GM18505 (cell line): ENCODE measurements at regions not wholly inside any gene's neighbourhood (a gene's known extent, or its start where the extent isn't known, plus 50 kb on each side); places are given as distances from the start of the nearest gene placed in this dataset.
A peak's percentile ranks its signal among the peaks of the same experiment; 100 is the strongest.
"Not testable (repeated sequence)": the region's sequence is repeated elsewhere in the genome, so short reads cannot be mapped to it uniquely, and the experiment has no call there.

Experiments
- ATAC-seq: cut with Tn5 transposase; IDR thresholded peaks from one replicate; pipeline ENCODE4 v1.9.1; 2021; ENCODE audit not compliant: unreplicated experiment

DNA sequence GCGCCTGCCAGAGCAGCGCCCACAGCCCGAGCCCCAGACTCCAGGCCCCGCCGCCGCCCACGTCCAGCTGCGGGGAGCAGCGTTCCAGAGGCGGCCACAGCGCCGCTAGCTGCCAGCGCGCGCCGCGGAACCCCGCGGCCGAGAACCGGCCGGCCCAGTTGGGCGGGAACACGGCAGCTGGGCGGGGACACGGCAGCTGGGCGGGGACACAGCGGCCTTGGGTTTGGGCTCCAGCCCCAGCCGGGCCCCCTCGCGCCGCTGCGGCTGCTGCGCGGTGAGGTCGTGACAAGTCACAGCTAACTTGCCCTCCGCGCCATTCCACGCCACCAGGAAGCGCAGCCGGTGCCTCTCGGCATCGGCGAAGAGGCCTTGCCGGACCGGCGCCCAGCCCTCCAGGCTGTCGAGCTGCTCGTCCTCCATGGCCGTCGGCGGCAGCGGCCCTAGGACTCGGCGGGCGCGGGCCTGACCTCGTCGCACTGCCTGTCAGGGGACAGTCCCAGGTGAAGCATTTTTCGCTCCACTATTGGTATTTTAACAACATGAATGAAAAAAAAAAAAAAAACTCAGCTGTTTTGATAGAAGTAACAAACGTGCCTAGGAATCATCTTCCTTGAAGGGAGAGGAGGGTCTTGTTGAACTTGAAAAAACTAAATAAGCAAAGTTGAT is 56.6 kb upstream of the GOLGA8N start:
- ATAC-seq, result peak; percentile 82

DNA sequence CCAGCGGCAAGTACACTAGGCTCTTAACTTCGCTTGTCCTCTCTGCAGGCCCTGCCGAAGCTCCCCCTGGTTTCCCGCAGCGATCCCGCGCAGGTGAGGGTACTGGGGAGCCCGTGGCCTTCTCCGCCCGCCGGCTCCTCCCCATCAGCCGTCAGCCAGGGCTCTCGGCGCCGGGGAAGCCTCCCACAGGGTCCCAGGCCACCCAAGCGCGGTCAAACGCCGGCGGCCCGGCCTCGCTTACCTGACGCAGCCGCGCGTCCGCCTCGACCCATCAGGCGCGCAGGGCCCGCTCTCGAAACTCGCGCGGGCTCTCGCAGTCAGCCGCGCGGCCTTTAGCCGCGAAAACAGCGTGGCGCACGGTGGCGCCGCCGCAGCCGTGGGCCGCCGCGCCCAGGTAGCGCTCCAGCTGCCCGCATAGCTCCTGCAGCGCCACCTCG is 57.2 kb upstream of the GOLGA8N start:
- peak; percentile 41 for ATAC-seq

DNA sequence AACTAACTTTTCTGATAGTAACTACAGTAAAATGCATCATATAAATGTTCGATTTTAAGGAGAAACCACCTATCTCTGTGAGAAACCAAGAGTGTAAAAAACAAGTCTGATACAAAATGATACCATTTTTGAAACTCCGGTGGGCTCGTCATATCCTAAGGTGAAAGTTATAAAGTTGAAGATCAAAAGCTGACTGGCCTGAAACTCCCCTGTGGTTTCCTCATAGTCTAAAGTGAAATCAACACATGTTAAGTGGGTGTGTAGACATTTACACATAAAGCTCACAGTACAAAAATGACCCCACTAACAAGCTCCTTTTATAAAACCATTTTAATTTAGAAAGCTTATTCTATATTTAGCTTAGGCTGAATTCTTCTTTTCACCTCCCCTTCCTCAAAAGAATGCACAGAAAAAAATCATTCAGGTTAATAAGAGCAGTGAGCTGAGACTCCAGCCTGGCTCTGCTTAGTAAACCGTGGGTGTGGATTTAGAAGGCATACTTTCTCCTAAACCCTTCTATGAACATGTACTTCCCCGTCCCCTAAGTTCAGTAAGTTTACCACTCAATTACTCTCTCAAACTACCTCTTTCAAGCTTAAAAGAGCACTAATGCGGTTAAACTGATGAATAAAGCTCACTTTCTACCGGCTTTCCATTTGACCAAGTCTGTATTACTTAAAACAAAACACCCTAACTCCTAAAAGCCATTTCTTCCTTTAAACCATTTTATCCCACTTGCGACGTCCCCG is 57.9 kb upstream of the GOLGA8N start:
- ATAC-seq, result not testable (repeated sequence)

DNA sequence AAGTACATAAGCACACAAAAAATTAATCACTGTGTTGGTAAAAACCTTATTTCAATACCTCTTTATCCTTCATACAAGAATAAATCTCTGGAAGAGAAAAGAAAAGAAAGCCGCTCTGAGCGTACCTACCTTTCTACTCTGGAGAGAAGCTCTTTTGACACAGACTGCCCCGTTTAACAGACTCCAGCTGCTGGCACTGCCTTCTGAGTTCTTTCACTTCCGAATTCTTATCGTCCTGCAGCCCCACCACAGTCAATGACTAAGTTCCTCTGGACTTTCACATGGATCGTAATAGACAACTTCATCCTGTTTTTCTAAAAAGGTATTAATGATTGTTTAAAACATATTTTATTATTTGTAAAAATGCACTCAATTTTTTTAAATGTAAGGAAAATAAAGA is 67.5 kb upstream of the GOLGA8O start:
- not testable (repeated sequence) for ATAC-seq

DNA sequence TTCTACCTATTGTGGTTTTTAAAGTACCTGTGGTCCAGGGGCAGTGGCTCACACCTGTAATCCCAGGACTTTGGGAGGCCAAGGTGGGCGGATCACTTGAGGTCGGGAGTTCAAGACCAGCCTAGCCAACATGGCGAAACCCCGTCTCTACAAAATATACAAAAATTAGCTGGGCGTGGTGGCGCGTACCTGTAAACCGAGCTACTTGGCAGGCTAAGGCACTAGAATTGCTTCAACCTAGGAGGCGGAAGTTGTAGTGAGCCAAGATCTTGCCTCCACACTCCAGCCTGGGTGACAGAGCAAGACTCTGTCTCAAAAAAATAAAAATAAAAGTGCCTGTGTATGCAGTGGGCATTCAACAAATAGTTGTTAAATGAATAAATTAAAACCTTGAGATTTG is 67.0 kb upstream of the GOLGA8O start:
- ATAC-seq, result not testable (repeated sequence)

DNA sequence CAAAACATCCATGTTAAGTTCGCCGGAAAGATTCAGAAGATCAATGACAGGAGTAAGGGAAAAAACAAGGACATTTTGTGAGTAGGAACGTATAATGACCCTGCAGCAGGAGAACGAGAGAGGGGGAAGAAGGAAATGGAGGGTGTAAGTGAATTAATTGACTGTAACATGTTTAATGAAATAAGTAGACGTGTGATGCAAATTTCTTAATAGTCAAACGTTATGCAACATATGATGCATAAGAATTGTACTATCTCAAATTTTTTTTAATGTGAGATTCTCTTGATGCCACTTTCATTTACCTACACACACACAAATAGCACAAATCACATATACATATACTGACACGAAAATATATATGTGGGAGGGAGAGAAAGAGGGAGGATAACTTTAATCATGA is 63.5 kb upstream of the GOLGA8O start:
- not testable (repeated sequence) for ATAC-seq

DNA sequence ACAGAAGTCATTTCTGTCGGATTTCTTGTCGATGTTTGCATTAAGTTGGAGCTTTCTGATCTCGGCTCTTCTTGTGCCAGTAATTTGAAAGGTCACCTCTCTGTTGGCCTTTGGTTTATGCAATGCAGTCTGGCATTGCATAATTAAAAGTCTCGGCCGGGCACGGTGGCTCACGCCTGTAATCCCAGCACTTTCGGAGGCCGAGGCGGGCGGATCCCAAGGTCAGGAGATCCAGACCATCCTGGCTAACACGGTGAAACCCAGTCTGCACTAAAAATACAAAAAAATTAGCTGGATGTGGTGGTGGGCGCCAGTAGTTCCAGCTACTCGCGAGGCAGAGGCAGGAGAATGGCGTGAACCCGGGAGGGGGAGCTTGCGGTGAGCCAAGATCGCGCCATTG is 62.6 kb upstream of the GOLGA8O start:
- not testable (repeated sequence) for ATAC-seq

DNA sequence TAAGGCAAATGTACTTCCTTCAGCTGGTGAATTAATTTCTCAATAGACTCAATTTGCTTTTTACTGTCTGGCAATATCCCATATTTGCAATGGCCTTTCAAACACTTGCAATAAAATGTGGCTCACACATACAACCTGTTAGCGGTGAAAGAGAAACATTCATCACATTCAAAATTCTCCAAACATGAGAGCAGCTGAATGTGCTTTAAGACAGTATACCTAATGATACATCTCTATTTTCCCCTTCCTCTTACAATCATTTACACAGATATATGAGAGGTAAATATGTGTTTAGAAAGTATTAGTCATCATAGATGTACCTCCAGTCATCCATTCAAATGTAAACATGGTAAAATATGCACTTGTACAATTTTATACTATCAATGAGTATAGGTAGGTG is 61.5 kb upstream of the GOLGA8O start:
- not testable (repeated sequence) for ATAC-seq

DNA sequence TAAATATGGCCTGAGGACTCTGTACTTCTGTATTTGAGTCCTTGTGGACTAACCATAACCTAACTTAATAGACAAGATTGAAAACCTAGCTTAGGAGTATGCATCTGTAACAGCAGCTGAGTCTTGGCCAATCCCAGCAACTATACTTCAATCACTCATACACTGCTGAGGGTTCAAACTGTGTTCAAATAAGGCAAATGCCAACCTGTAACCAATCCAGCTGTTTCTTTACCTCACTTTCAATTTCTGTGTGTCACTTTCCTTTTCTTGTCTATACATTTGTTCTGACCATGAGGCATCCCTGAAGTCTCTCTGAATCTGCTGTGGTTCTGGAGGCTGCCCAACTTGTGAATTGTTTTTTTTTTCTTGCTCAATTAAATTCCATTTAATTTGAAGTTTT is 57.9 kb upstream of the GOLGA8O start:
- not testable (repeated sequence) for ATAC-seq

DNA sequence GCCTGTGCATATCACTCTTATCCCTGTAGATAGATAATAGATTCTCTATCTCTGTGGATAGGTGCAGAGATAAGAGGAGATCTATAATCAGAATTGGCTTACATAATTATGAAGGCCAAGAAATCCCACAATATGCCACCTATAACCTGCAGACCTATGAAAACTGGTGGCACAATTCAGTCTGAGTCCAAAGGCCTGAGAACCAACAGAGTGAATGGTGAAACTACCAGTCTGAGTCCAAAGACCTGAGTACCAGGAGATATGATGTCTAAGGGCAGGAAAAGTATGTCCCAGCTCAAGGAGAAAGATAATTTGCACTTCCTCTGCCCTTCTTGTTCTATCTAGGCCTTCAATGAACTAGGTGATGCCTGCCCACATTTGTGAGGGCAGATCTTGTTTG is 54.6 kb upstream of the GOLGA8O start:
- not testable (repeated sequence) for ATAC-seq

DNA sequence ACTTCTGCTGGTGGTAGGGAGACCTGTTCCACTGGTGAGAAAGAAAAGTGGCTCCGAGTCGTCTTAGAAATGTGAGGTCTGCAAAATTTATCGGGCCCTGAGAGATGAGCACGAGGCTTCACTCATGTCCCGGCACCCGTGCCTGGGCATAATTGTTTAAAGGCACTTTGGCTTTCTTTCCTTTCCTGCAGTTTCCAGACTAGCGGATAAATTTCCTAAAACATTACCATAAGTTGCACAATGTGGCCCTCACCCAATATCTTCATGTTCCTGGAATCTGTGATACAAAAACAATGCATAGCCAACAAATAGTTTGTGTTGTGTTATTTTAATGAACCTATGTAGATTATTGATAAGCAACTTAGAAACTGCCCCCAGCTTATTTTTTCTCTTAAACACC is 52.6 kb upstream of the GOLGA8O start:
- not testable (repeated sequence) for ATAC-seq

DNA sequence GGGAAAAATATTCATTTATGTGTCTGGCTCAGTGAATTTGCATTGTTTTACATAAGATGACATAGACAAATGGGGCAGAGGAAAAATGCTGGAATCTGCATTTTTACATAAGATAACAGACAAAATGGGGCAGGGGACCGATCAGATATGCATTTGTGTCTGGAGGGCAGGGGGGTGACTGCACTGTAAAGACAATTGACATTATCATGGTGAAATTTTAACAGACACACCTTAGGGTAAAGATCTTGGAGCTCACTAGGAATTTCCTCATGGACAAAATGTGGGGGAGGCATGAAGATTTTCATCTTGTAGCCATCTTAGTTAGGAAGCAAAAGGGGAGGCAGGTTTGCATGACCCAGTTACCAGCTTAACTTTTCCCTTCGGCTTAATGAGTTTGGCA is 51.4 kb upstream of the GOLGA8O start:
- ATAC-seq, result not testable (repeated sequence)

DNA sequence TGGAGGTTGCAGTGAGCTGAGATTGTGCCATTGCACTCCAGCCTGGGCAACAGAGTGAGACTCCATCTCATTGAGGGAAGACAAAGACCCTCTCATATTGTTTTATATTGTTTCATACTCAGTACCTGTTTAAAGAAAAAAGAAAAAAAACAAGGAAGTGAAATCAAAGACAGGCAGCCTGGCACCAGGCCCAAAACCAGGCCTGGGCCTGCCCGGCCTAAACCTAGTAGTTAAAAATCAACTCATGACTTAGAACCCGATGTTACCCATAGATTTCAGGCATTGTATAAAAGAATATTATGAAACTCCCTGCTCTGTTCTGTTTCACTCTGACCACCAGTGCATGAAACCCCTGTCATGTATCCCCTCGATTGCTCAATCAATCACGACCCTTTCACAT is 50.2 kb upstream of the GOLGA8O start:
- ATAC-seq, result not testable (repeated sequence)
